Right renal pelvis (tissue), 4 donors: ENCODE measurements at regions not wholly inside any gene's neighbourhood (a gene's known extent, or its start where the extent isn't known, plus 50 kb on each side); places are given as distances from the start of the nearest gene placed in this dataset.

Experiments used
- DNase-seq, 4 donors: peaks; one replicate each; pipeline ENCODE4 v3.0.0-alpha.2; 2013; ENCODE audit warnings: low read depth in 4 of 4, low spot score in 3 of 4, missing footprints in 1 of 4

DNA sequence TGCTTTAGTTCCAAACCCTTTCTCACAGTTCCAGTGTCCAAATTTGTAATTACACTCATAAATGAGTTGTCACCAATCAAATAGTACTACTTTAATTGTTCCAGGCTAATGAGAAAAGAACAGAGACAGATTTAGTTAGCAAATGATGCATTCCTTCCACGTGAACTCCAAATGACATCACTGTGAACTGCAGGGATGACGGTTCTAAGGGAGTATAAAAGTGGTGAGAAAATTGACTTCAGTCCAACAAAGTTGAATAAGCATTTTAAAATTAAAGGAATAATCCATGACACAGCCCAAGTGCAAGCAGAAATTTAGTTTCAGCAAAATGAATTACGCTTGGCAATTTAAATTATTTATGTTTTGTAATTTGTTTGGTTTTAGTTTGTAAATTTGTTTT, 102.0 kb upstream of the LRATD1 start:
- DNase-seq = no peak

DNA sequence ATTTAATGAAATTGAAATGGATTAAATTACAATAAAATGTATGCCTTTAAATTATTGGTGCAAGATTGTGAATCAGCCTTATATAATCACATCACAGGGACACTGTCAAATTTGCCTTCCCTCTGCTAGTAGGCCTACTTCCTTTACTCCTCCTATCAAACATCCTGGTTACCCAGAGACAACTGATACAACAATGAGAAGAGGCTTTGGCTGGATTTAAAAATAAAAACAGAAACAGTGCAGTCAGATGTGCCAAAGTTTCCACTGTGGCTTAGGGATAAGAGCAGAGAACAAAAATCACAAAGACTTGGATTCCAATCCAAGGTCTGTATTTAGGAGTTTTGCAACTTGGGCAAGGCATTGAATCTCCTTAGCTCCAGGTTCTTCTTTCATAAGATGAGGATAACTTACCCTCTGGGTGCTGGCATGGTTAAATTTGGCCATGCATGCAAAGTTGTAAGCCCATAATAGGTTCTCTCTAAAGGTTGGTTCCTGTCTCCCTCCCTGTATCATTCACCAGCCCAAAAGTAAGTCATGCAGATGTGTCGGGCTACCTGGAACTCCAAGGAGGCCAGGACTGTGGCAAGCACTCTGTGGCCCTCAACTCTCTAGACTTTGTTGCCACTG, 99.3 kb upstream of the LRATD1 start:
- no peak for DNase-seq

DNA sequence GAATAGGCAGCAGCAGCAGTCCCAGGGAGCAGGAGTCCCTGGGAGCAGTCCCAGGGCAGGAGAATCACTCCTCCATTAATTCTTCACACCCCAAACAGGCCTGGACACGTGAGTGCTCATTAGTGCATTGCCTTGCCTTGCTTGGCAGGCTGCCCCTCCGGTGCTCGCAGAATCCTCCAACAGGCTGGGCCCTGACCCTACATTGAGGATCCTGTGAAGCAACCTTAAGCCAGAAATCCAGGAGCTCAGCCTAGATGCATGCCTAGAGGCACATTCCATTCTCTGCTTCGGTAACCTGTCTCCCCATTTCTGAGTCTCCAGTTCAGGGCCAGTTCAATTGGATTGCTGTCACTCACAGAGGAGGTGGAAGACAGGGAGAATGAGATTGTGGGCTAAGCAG, 97.4 kb upstream of the LRATD1 start:
- DNase-seq = no peak

DNA sequence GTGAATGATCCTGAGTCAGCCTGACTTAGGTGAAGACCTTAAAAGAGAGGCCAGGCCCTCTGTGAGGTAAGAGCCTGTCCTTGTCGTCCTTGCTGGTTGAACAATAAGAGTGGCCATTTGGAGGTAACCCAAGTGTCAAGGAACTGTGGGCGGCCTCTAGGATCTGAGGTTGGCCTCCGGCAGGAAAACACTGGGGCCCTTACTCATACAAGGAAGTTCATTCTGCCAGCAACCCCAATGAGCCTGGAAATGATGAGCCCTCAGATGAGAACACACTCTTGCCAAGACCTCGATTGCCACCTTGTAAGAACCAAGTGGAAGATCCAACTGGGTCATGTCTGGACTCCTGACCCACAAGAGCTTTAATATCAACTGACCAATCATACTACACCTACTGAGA, 95.5 kb upstream of the LRATD1 start:
- DNase-seq = no peak

DNA sequence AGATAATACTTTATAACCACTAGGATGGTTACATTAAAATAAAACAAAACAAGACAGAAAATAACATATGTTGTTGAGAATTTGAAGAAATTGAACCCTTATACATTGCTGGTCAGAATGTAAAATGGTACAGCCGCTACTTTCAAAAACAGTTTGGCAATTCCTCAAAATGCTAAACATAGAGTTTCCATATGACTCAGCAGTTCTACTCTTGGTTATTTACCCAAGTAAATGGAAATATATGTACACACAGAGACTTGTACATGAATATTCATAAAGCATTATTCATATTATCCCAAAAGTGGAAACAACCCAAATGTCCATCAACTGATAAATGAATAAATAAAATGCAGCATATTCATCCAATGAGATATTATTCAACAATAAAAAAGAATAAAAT, 92.5 kb upstream of the LRATD1 start:
- DNase-seq = no peak

DNA sequence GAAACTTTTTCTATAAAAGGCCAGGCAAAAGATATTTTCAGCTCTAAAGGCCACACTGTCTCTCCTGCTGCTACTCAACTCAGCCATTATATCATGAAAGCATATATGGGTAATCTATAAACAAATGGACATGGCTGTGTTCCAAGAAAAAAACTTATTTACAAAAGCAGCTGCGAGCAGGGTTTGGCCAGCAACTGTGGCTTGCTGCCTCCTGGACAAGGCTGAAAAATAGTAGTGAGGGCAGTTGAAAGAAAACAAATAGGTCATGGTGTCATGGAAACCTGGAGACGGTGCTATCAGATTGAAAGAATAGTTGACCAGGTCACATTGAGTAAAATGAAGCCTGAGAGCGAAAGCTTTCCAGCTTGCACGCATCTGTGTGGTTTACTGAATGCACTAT, 89.2 kb upstream of the LRATD1 start:
- no peak for DNase-seq

DNA sequence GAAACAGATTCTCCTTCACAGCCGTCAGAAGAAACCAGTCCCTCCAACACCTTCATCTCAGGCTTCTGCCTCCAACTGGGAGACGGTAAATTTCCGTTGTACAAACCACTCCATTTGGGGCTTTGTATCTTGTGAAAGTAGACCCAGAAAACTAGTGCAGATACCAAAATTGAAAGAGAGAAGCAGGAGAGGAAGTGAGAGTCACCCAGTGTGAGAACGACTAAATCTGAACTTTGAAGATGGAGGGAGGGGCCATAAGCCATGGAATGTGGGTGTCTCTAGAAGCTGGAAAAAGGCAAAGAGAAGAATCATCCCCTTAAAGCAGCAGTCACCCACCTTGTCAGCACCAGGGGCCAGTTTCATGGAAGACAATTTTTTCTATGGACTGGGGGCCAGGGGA, 88.3 kb upstream of the LRATD1 start:
- DNase-seq = no peak

DNA sequence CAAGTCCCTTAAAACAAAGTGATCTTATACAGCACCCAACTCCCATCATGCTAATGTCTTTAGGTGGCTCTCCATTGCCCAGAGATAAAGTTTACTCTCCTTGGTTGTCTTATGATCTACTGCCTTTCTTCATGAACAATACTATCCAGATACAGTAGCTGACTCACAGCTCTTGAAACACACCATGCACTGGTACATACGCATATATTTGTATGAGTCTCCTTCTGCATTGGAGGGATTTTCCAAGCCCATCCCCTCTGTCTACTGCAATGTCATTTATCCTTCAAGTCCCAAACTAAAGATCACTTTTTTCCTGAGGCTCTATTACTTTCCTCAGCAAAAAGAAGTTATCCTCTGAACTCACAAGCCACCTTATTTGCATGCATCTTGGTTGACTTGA, 84.7 kb upstream of the LRATD1 start:
- no peak for DNase-seq

DNA sequence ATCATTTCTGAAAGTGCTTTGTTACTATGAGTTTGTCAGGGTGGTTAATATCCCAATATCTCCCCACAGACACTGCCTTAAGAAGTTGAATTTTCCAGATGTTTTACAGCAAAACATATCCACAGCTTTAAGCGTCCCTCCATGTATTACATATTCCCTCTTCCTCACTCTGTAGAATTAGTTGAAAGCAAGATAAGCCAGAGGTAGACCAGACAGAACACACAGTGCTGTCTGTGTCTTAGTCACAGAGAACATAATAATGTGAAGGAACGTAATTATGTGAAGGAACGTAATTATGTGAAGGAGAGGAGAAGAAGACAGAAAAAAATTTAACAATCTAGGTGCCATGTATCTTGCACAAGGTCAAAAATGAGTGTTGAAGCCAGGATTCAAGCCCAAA, 81.9 kb upstream of the LRATD1 start:
- no peak for DNase-seq

DNA sequence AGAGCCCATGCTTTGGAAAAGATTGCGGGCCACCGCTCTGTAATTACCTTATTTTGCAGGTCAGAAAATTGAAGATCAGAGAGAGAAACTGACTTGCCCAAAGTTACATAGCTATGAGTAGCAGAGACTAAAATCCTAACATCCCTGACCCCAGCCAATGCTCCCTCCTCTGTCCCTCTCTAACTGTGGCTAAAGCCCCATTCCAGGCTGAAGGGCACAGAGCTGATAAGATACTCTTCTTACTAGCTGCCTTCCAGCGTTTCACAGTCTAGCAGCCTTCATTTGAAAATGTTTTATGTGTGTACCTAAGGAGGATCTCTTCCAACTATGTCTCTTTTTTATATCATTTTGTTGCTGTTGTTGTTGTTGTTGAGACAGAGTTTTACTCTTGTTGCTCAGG, 81.4 kb upstream of the LRATD1 start:
- no peak for DNase-seq

DNA sequence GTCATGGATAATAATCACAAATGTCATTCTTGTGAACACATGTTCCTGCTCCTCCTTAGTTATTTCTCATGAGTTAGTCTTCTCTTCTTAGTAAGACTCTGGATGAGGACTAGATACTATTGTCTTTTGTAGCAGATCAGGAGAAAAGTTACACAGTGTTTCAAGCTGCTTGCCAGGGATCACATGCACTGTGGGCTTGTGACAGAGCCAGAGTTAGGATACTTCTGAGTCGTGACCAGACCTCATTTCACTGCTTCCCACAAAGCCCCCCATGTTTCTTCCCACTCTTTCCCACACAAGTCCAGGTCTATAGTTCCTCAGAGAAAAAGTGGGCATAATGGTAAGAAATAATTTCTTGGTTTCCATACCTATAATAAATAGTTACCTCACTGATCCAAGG, 80.2 kb upstream of the LRATD1 start:
- no peak for DNase-seq

DNA sequence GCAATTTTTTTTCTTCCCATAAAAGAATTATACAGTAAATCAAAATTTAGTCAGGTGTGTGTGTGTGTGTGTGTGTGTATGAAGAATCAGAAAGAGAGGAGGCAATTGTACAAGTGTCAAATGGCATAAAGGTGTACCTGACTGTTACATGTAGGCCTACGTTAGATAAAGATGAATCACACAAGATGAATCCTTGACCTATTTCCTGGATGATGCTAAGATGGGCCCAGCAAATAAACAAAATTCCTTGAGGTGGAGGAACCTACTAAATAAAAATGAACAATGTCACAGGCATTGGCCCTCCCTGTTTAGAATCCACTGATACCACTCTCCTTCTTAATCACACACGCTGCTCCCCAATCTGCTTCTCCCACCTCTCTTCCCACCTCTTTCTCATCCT, 79.7 kb upstream of the LRATD1 start:
- no peak for DNase-seq

DNA sequence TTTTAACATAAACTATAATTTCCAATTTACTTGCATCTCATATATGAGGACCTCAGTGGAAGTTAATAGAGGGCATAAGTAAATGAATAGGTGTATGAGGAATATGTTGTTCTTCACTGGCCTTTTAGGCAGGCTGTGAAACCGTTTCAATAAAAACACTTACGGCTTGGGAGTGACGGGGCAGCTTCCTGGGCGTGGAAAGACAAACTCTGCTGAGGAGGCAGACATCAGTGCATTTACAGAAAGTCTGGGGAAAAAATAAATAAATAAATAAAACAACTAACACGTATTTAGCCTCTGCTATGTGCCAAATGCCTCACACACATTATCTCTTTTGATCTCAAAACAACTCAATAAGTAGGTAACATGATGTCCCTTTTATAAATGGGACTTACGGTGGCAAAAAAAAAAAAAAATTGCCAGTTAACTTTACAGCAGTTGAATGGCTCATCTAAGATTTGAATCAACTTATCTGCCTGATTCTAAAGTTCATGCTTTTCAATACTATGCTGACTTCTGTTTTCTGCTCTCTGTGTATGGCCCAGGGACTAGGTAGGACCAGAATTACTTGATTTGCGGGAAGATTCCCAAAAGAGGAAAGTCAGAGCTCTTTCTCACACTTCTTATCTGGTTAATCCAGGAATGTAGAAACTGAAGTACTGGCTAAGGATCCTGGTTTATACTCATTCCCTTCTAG, 77.5 kb upstream of the LRATD1 start:
- no peak for DNase-seq

DNA sequence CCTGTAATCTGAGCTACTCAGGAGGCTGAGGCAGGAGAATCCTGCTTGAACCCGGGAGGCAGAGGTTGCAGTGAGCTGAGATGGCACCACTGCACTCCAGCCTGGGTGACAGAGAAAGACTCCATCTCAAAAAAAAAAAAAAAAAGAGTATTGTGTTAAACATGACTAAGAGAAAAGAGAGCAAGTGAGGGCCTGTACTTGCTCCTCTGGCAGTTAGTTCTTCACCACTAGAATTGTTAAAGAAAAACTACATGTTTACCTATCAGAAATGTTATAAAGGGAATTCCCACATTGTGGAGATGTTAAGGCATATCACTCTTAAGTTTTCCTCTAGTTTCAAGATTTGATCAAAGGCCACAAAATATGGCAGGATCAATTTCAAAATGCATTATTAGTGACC, 75.4 kb upstream of the LRATD1 start:
- DNase-seq = no peak

DNA sequence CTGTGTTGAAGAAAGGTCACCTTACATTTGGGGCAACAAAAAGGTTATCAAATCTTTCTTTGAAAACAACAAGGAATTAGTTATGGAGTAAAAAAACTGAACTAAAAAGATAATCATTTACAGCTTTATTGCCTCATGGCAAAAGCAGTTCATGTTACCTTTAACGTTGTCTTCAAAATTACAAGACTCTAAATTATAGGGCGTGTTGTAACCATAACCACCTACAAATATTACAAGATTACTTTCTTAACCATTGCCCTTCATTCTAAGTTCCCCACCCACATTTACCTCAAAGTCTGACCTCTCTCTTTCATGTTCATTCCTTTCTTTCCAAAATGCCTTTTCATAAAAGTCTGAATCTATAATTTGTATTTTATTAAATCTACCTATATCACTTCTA, 74.6 kb upstream of the LRATD1 start:
- DNase-seq = no peak

DNA sequence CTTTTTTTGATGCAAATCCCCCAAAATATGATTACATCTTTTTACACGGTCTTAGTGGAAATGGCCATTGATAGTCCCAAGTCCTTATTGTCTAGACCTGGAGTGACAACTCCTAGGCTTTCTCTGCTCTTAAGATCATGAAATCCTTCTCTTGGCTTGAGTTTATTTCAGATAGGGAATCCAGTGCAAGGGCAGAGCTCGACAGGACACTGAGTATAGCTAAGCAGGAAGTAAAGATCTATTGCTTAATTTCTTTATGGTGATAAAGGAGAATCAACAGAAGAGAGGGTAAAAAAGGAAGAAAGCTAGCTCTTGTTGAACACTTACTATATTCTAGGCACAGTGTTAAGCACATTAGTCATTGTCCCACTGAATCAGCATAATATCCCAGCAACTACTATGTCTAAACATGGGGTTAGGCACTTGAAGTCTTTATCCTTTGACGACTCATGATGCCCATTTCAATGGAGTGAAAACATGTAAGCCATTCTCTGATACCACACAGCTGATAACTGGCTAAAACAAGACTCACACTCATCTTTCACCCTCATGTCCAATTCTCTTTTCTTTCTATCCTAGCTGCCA, 74.1 kb upstream of the LRATD1 start:
- no peak for DNase-seq

DNA sequence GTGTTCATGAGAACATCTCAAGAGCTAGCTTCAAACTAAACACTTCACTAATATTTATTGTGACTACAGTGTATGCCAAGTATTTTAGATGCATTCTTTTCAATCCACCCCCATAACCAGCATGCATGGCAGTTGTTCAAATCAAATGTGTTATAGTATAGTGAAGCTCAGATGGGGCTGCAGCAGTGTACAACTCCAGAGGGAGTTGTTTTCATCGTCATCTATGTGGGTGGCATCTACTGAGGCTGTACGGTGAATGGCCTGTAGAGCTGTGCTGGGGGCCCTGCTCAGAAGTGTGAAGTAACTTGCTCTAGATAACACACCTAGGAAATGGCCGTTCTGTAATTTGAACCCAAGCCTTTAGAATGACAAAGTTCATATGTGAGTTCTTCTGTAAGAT, 71.8 kb upstream of the LRATD1 start:
- DNase-seq = no peak

DNA sequence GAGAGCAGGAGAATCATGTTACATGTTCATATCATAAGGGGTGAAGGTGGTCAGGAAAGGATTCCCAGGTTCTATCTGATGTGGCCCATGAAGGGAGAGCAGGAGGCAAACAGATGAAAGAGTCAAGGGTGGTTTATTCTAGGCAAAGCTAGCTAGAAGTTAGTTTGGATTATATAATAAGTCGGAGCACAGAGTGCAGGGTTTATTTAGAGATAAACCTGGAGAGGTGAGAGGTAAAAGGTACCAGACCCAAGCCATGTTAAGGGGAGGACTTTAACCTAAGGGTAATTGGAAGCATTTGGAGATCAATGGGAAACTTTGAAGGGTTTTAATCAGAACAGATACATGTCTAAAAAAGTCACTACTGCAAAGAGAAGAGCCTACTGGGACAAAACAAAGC, 69.2 kb upstream of the LRATD1 start:
- DNase-seq = no peak

DNA sequence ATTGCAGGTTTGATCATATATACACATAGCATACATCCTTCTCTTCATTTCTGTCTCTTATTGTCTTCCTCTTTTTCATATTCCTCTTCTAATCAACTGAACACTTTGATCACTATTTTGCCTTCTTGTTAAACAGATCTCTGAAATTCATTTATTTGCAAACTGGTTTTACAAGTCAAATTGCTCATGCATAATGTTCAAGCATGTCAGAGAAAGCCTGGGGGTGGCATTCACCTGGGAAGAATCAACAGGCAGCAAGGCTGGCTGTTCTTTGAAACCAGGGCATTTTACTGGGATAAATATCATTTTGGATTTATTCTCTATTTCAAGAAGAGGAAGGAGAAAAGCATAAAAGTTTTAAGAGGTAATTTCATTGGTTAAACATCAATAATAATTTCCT, 66.9 kb upstream of the LRATD1 start:
- DNase-seq = peak in 1 of 4 donors; percentile 16

DNA sequence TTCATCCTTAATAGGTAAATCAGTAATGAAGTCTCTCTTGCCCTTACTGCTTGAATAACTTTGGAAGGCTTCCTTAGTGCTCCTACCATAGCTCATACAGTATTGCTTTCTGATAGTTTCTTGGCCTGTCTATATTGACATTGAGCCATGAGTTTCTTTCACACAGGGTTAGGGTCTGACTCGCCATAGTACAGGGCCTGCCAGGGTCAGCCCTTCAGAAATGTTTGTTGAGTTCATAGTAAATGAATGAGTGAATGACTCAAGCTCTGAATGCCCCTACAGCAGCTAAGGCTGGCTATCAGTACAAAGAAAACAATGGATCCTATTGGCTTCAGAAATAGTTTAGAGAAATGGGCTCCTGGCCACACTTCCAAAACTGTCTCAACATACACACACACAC, 65.0 kb upstream of the LRATD1 start:
- DNase-seq = no peak

DNA sequence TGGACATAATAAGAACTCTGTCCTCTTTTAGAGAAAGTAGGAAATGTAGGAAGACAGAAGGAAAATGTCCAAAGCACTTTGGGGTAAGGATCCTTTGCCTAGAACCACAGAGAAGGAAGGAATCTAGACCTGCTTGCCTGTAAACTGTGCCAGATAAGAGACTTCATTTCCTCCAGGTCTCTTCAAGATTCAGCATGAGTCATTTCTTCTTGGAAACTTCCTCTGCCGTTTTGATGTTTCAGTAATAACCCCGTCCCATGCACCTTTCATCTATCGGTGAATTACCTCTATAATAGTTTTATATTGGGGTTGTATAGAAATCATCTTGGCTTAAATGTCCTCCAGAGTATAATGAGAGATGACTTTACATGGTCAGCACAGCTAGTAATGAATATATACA, 63.2 kb upstream of the LRATD1 start:
- no peak for DNase-seq

DNA sequence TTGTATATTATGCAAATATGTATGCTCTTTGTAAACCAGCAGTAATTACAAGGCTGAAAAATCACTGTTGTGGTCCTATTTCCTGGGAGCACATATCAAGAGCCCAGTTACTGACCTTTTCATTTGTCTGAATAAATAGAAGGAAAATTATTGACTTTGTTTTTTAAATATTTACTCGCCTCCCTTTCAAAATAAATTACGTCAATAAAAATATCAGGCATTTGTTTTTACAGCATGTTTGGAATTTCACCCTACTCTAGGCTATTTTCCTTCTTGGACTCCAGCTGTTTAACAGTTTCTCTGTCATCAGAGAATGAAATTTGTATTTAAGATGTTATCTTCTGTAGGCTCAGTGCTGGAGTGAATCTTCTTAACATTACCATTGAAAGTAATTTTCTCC, 59.9 kb upstream of the LRATD1 start:
- no peak for DNase-seq

DNA sequence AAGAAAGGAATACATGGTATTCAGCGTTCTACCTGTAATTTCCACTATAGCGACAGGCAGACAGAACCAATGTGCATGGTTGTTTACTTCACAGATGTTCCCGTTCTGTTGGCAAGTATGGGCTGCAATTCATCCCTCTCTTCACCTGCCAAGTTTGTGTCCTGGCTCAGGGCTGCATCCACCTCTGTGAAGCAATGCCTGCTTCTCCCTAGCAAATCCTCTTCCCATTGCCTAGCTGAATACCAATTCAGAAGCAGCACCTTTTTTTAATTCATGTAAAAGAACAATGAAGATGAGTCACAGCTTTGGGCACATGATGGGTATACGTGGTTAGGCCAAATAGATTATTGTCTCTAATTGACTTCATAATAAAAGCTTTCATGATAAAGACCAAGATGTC, 54.7 kb upstream of the LRATD1 start:
- no peak for DNase-seq
